Spleen (tissue), 11 donors: ENCODE measurements at regions not wholly inside any gene's neighbourhood (a gene's known extent, or its start where the extent isn't known, plus 50 kb on each side); places are given as distances from the start of the nearest gene placed in this dataset.

Experiments
- DNase-seq: peaks from one replicate; pipeline ENCODE4 v3.0.0-alpha.2; 2020
- H3K27ac ChIP-seq, 8 donors: fragments of 200-600 bp; sonication (generic) in 7 of 8; 1 replicate in 4 of 8; 2 replicates in 4 of 8; pipeline versions ENCODE4 v1.5.0 to v1.8.0; 2016 to 2021; ENCODE audit warnings: inconsistent platforms in 4 of 8, mild to moderate bottlenecking in 4 of 8, moderate library complexity in 1 of 8
- H3K27me3 ChIP-seq, 7 donors: fragments of 200-600 bp; sonication (generic) in 6 of 7; replicated peaks in 1 of 7; 1 replicate in 4 of 7; 2 replicates in 3 of 7; pipeline versions ENCODE4 v1.5.0 to v1.8.0; 2016 to 2021; ENCODE audit warnings: inconsistent platforms in 3 of 7, mild to moderate bottlenecking in 1 of 7
- H3K36me3 ChIP-seq, 6 donors: fragments of 200-600 bp; sonication (generic) in 5 of 6; 1 replicate in 4 of 6; 2 replicates in 2 of 6; pipeline versions ENCODE4 v1.5.0 to v1.8.0; 2016 to 2021; ENCODE audit warnings: inconsistent platforms in 2 of 6
- H3K4me1 ChIP-seq, 6 donors: fragments of 200-600 bp; sonication (generic) in 5 of 6; 1 replicate in 3 of 6; 2 replicates in 3 of 6; pipeline versions ENCODE4 v1.5.0 to v1.8.0; 2016 to 2021; ENCODE audit warnings: inconsistent platforms in 3 of 6
- H3K4me3 ChIP-seq, 8 donors: fragments of 200-600 bp; sonication (generic) in 7 of 8; 1 replicate in 4 of 8; 2 replicates in 4 of 8; pipeline versions ENCODE4 v1.5.0 to v1.8.0; 2016 to 2021; ENCODE audit warnings: inconsistent platforms in 4 of 8, mild to moderate bottlenecking in 4 of 8, moderate library complexity in 2 of 8
- H3K9me3 ChIP-seq, 8 donors: fragments of 200-600 bp; sonication (generic) in 7 of 8; 1 replicate in 4 of 8; 2 replicates in 4 of 8; pipeline versions ENCODE4 v1.5.0 to v1.8.0; 2016 to 2021; ENCODE audit warnings: inconsistent platforms in 4 of 8
- CTCF ChIP-seq, 11 experiments: fragments of 200-600 bp in 7 of 11; fragments of 450-650 bp in 4 of 11; sonication (generic) in 4 of 11; IDR thresholded peaks in 8 of 11; conservative IDR thresholded peaks in 3 of 11; 1 replicate in 7 of 11; 2 replicates in 4 of 11; pipeline versions ENCODE4 v1.4.0 to v1.8.0; 2016 to 2021; ENCODE audit warnings: antibody characterized with exemption in 11 of 11, inconsistent platforms in 4 of 11, mild to moderate bottlenecking in 1 of 11
- POLR2A ChIP-seq, 3 donors: fragments of 450-650 bp; IDR thresholded peaks; one replicate each; pipeline ENCODE4 v1.5.1; 2017; ENCODE audit warnings: antibody characterized with exemption in 3 of 3, mild to moderate bottlenecking in 1 of 3
- POLR2AphosphoS5 ChIP-seq, 3 donors: sonication (generic); formaldehyde crosslinking; IDR thresholded peaks; one replicate each; pipeline ENCODE4 v1.5.1; 2017; ENCODE audit warnings: antibody characterized with exemption in 3 of 3
- WGBS, 5 donors: extraction: QIAGEN DNeasy Blood & Tissue Kit in 3 of 5; methylation state at CpG; one replicate each; pipeline versions ENCODE4 v1.1.5 to v1.1.7; 2013 to 2018; 5-methylcytosine and 5-hydroxymethylcytosine counted together
- intact Hi-C: fragments of 100-400 bp; cut with DNase I; formaldehyde crosslinking; loops from one replicate; pipeline ENCODE4 v1.15.0; 2023; ENCODE audit warnings: low total_unique reads
- donor health status: healthy with polysubstance abuse.
- donor health status: DM: no; HTN: no; CAD: no; lungs with moderate emphysema.
- donor health status: DM: no; HTN: no; CAD: no.
- donor health status: Bipolar disorder and iron deficiency.
- donor health status: healthy.
- donor health status: DM: no; HTN: no; CAD: no.
- donor health status: DM: yes; HTN: yes; CAD: no.

GRCh38 chr5:171728686-171729085, 56.9 kb upstream of the SMIM23 start:
- H3K4me1 ChIP-seq: no peaks in the 10 kb centered on the region
- DNase-seq: no peak
- TF ChIP-seq POLR2A (IDR thresholded peaks at IDR 0.05) (no peak), POLR2AphosphoS5 (IDR thresholded peaks at IDR 0.05) (no peak), CTCF (IDR thresholded peaks at IDR 0.05 in 8 of 11, conservative IDR thresholded peaks at IDR 0.05 in 3 of 11) (no peak)
- H3K4me3 ChIP-seq: no peak overlapping the region
- 33 to 63% (median 48%) methylated on average over 1 of the region's 1 CpG for WGBS, 5 donors
- peaks cover 0 to 50% (median 46%) of the 10 kb centered on the region in 8 donors for H3K9me3 ChIP-seq
- peaks cover 0 to 5% (median 0%) of the 10 kb centered on the region in 7 donors for H3K27me3 ChIP-seq
- no peak overlapping the region for H3K27ac ChIP-seq
- no peaks in the 10 kb centered on the region for H3K36me3 ChIP-seq
- intact Hi-C loops: no loop called here
